ENCODE measurements at regions not wholly inside any gene's neighbourhood (a gene's known extent, or its start where the extent isn't known, plus 50 kb on each side); places are given as distances from the start of the nearest gene placed in this dataset.

- no peak for DNase-seq
These were observed 49.7 kb downstream of the KLF12 start for GRCh38 chr13:74084375-74084935.

- DNase-seq, result no peak
These were observed 51.5 kb downstream of the KLF12 start for GRCh38 chr13:74082741-74083160.

GRCh38 chr13:74080762-74081161, 53.4 kb downstream of the KLF12 start:
- no peak for DNase-seq

GRCh38 chr13:74077792-74078191, 56.4 kb downstream of the KLF12 start:
- no peak for DNase-seq

- no peak for DNase-seq
These were observed 56.8 kb downstream of the KLF12 start for GRCh38 chr13:74077375-74077774.

- no peak for DNase-seq
These were observed 59.5 kb downstream of the KLF12 start for GRCh38 chr13:74074723-74075122.

- DNase-seq, result no peak
These were observed 60.9 kb downstream of the KLF12 start for GRCh38 chr13:74073274-74073673.

- no peak for DNase-seq
These were observed 63.7 kb downstream of the KLF12 start for GRCh38 chr13:74070513-74070912.

- no peak for DNase-seq
These were observed 64.1 kb downstream of the KLF12 start for GRCh38 chr13:74070065-74070464.

GRCh38 chr13:74068471-74068870, 65.7 kb downstream of the KLF12 start:
- no peak for DNase-seq

- peak in 1 of 2 experiments; percentile 36 for DNase-seq
These were observed 66.4 kb downstream of the KLF12 start for GRCh38 chr13:74067818-74068217.

- DNase-seq, result no peak
These were observed 67.3 kb downstream of the KLF12 start for GRCh38 chr13:74066937-74067336.

GRCh38 chr13:74064805-74065312, 69.3 kb downstream of the KLF12 start:
- no peak for DNase-seq

- DNase-seq, result no peak
These were observed 70.6 kb downstream of the KLF12 start for GRCh38 chr13:74063533-74064100.

- DNase-seq, result no peak
These were observed 71.3 kb downstream of the KLF12 start for GRCh38 chr13:74062933-74063332.

- no peak for DNase-seq
These were observed 72.1 kb downstream of the KLF12 start for GRCh38 chr13:74061926-74062595.

GRCh38 chr13:74056801-74057542, 77.2 kb downstream of the KLF12 start:
- DNase-seq, result peak; percentile 15 to 73

GRCh38 chr13:74052402-74052928, 81.7 kb downstream of the KLF12 start:
- no peak for DNase-seq

GRCh38 chr13:74048756-74049155, 85.4 kb downstream of the KLF12 start:
- DNase-seq, result no peak

- no peak for DNase-seq
These were observed 86.1 kb downstream of the KLF12 start for GRCh38 chr13:74047931-74048600.

GRCh38 chr13:74046431-74046830, 87.8 kb downstream of the KLF12 start:
- DNase-seq, result no peak

- DNase-seq, result no peak
These were observed 88.6 kb downstream of the KLF12 start for GRCh38 chr13:74045583-74045982.

- no peak for DNase-seq
These were observed 91.0 kb downstream of the KLF12 start for GRCh38 chr13:74043237-74043636.
